ENCODE measurements at regions not wholly inside any gene's neighbourhood (a gene's known extent, or its start where the extent isn't known, plus 50 kb on each side); places are given as distances from the start of the nearest gene placed in this dataset.

- H3K9me3 ChIP-seq (ENCODE audit: control insufficient read depth, insufficient read depth, low read length) = no peaks in the 10 kb centered on the region
- no peak overlapping the region for H3K27ac ChIP-seq (ENCODE audit: low read depth, low read length)
- TF ChIP-seq CTCF (IDR thresholded peaks at IDR 0.05; ENCODE audit: low read depth, low read length) = no peak
- no peak for DNase-seq (ENCODE audit: low read depth, low spot score)
- POLR2A ChIA-PET = no interaction called here
- H3K4me3 ChIP-seq (ENCODE audit: low read depth, low read length) = no peak overlapping the region
- H3K27me3 ChIP-seq (ENCODE audit: control insufficient read depth, insufficient read depth, low read length) = no peaks in the 10 kb centered on the region
- CTCF ChIA-PET = no interaction called here
Observed at GRCh38 chr6:9370480-9370879, 935.1 kb upstream of the SLC35B3 start.

GRCh38 chr6:9365378-9365777 lies 930.0 kb upstream of the SLC35B3 start:
- ChIA-PET POLR2A (no interaction called here), CTCF (no interaction called here)
- Histone ChIP-seq H3K4me3 (ENCODE audit: low read depth, low read length) (no peak overlapping the region), H3K27me3 (ENCODE audit: control insufficient read depth, insufficient read depth, low read length) (no peaks in the 10 kb centered on the region), H3K27ac (ENCODE audit: low read depth, low read length) (no peak overlapping the region), H3K9me3 (ENCODE audit: control insufficient read depth, insufficient read depth, low read length) (no peaks in the 10 kb centered on the region)
- TF ChIP-seq CTCF (IDR thresholded peaks at IDR 0.05; ENCODE audit: low read depth, low read length) = no peak
- DNase-seq (ENCODE audit: low read depth, low spot score) = no peak

- no peak overlapping the region for H3K4me3 ChIP-seq (ENCODE audit: low read depth, low read length)
- no peak overlapping the region for H3K27ac ChIP-seq (ENCODE audit: low read depth, low read length)
- ChIA-PET POLR2A (no interaction called here), CTCF (no interaction called here)
- DNase-seq (ENCODE audit: low read depth, low spot score) = no peak
- no peaks in the 10 kb centered on the region for H3K9me3 ChIP-seq (ENCODE audit: control insufficient read depth, insufficient read depth, low read length)
- no peak for TF ChIP-seq CTCF (IDR thresholded peaks at IDR 0.05; ENCODE audit: low read depth, low read length)
- no peaks in the 10 kb centered on the region for H3K27me3 ChIP-seq (ENCODE audit: control insufficient read depth, insufficient read depth, low read length)
Observed at GRCh38 chr6:9361749-9362148, 926.4 kb upstream of the SLC35B3 start.

- no peak overlapping the region for H3K4me3 ChIP-seq (ENCODE audit: low read depth, low read length)
- no peaks in the 10 kb centered on the region for H3K9me3 ChIP-seq (ENCODE audit: control insufficient read depth, insufficient read depth, low read length)
- no peaks in the 10 kb centered on the region for H3K27me3 ChIP-seq (ENCODE audit: control insufficient read depth, insufficient read depth, low read length)
- no peak overlapping the region for H3K27ac ChIP-seq (ENCODE audit: low read depth, low read length)
- no peak for TF ChIP-seq CTCF (IDR thresholded peaks at IDR 0.05; ENCODE audit: low read depth, low read length)
- ChIA-PET POLR2A (no interaction called here), CTCF (no interaction called here)
- no peak for DNase-seq (ENCODE audit: low read depth, low spot score)
Observed at GRCh38 chr6:9360881-9361280, 925.5 kb upstream of the SLC35B3 start.

- ChIA-PET CTCF (no interaction called here), POLR2A (no interaction called here)
- H3K27ac ChIP-seq (ENCODE audit: low read depth, low read length) = no peak overlapping the region
- H3K27me3 ChIP-seq (ENCODE audit: control insufficient read depth, insufficient read depth, low read length) = no peaks in the 10 kb centered on the region
- DNase-seq (ENCODE audit: low read depth, low spot score) = no peak
- H3K4me3 ChIP-seq (ENCODE audit: low read depth, low read length) = no peak overlapping the region
- TF ChIP-seq CTCF (IDR thresholded peaks at IDR 0.05; ENCODE audit: low read depth, low read length) = no peak
- no peaks in the 10 kb centered on the region for H3K9me3 ChIP-seq (ENCODE audit: control insufficient read depth, insufficient read depth, low read length)
Observed at GRCh38 chr6:9347608-9348007, 912.3 kb upstream of the SLC35B3 start.
